Left renal cortex interstitium (tissue), 4 donors: ENCODE measurements at regions not wholly inside any gene's neighbourhood (a gene's known extent, or its start where the extent isn't known, plus 50 kb on each side); places are given as distances from the start of the nearest gene placed in this dataset.
"Not testable (repeated sequence)": the region's sequence is repeated elsewhere in the genome, so short reads cannot be mapped to it uniquely, and the experiment has no call there.

Source experiments
- DNase-seq, 4 donors: peaks; one replicate each; pipeline ENCODE4 v3.0.0-alpha.2; 2013; ENCODE audit warnings: low read depth in 4 of 4, low spot score in 2 of 4, missing footprints in 1 of 4

- DNase-seq = no peak
These were observed 74.1 kb downstream of the SLC35B3 start for GRCh38 chr6:8361259-8361658.

- DNase-seq = no peak
These were observed 82.4 kb downstream of the SLC35B3 start for GRCh38 chr6:8352966-8353340.

- no peak for DNase-seq
These were observed 82.9 kb downstream of the SLC35B3 start for GRCh38 chr6:8352335-8352965.

- DNase-seq = no peak
These were observed 91.7 kb downstream of the SLC35B3 start for GRCh38 chr6:8343600-8343999.

- DNase-seq = no peak
These were observed 93.0 kb downstream of the SLC35B3 start for GRCh38 chr6:8342241-8342819.

GRCh38 chr6:8337147-8337546 is 98.2 kb downstream of the SLC35B3 start:
- no peak for DNase-seq

- DNase-seq = no peak
These were observed 98.8 kb downstream of the SLC35B3 start for GRCh38 chr6:8336406-8337057.

GRCh38 chr6:8335896-8336295 is 99.4 kb downstream of the SLC35B3 start:
- DNase-seq = no peak

- no peak for DNase-seq
These were observed 100.0 kb downstream of the SLC35B3 start for GRCh38 chr6:8335381-8335780.

- no peak for DNase-seq
These were observed 101.2 kb downstream of the SLC35B3 start for GRCh38 chr6:8334113-8334512.

- DNase-seq = no peak
These were observed 105.8 kb downstream of the SLC35B3 start for GRCh38 chr6:8329562-8329961.

GRCh38 chr6:8325743-8326142 is 109.6 kb downstream of the SLC35B3 start:
- no peak for DNase-seq

GRCh38 chr6:8322659-8323058 is 112.7 kb downstream of the SLC35B3 start:
- DNase-seq = no peak

- DNase-seq = no peak
These were observed 113.5 kb downstream of the SLC35B3 start for GRCh38 chr6:8321671-8322404.

- DNase-seq = no peak
These were observed 120.2 kb downstream of the SLC35B3 start for GRCh38 chr6:8315154-8315553.

GRCh38 chr6:8301502-8301901 is 133.8 kb downstream of the SLC35B3 start:
- no peak for DNase-seq

- no peak for DNase-seq
These were observed 136.3 kb downstream of the SLC35B3 start for GRCh38 chr6:8299034-8299433.

GRCh38 chr6:8282946-8283345 is 152.4 kb downstream of the SLC35B3 start:
- DNase-seq = not testable (repeated sequence)

GRCh38 chr6:8282380-8282779 is 153.0 kb downstream of the SLC35B3 start:
- no peak for DNase-seq

GRCh38 chr6:8279041-8279805 is 156.1 kb downstream of the SLC35B3 start:
- no peak for DNase-seq

GRCh38 chr6:8278562-8278961 is 156.8 kb downstream of the SLC35B3 start:
- DNase-seq = no peak
